Inflammatory macrophage treated with lipopolysaccharide for 1 hour (primary cell): ENCODE measurements at regions not wholly inside any gene's neighbourhood (a gene's known extent, or its start where the extent isn't known, plus 50 kb on each side); places are given as distances from the start of the nearest gene placed in this dataset.
A peak's percentile ranks its signal among the peaks of the same experiment; 100 is the strongest.

Source experiments
- DNase-seq, 2 donors: peaks; one replicate each; pipeline ENCODE4 v3.0.0-alpha.2; 2020 to 2022

DNA sequence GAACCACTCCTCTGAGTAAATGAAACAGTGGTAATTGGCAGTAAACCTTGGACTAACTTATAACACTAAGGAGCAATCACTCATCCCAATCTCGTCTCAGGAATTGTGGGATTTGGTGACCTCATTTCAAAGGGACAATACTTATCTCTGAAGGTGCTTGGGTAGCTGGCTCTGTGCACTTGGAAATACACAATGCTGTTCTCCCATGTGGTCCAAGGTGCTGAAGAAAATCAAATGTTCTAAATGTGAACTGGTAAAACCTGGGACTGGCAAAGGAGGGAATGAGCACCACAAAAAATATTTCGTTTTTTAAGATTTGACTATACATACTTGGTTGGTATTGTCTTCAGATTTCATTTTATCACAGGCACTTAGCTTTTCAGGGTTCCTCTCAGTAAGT lies 1193.0 kb downstream of the SORCS1 start:
- DNase-seq, result no peak

DNA sequence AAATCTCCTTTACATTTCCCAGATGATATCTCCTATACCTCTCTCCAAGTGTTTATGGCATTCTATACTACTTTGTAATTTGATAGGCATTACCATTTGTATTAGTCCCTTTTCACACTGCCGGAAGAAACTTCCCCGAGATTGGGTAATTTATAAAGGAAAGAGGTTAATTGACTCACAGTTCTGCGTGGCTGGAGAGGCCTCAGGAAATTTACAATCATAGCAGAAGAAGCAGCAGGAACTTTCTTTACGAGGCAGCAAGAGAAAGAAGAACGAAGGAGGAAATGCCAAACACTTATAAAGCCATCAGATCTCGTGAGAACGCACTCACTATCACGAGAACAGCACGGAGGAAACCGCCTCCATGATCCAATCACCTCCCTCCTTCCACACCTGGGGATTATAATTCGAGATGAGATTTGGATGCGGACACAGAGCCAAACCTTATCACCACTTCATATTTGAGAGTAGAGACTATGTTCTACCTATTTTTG lies 1194.6 kb downstream of the SORCS1 start:
- no peak for DNase-seq

DNA sequence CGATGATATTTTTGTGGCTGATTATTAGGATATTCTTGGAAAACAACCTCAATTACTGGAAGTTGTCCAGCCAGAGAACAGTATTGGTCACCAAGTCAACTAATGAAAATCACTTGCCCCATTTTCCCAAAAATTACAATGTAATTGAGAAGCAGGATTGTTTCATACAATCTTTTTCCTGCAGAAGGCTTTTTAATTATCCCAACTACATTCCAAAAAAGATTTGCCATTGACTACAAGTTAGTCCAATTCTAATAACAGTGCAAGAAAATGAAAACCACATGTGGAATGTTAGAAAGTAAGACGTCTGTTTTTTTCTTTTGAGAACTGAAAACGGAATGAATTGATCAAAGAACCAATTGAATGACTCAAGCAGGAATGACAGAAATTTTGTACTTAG lies 1195.8 kb downstream of the SORCS1 start:
- DNase-seq, result no peak

DNA sequence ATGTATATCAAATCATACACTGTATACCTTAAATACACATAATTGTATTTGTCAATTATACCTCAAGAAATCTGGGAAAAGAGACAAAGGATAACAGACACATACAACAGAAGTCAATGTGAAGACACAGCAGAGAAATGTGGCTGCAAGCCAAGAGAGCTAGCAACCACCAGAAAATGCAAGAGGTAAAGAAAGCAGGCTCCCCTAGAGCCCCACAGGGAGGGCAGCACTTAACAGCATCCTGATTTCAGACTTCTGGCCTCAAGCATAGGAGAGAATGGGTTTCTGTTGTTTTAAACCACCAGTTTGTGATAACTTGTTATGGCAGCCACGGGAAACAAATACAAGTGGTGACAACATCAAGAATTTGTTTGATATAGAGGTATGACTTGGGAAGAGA lies 1197.2 kb downstream of the SORCS1 start:
- no peak for DNase-seq

DNA sequence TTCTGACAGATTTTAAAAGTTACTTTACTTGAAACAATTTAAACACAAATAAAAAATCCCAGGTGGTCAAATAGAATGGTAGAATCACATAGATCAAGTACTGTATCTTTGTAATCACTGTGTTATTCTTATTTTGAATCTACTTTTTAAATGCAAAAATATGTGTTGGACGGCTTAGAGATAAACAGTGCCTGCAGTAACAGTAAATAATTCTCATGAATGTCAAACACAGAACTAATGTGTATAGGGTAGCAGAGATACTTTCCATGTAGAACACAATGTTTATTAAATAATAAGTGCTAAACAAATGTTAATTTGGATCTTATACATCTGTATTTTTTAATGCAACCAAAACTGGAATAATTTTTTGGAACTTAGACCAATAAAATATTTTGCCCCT lies 1199.4 kb downstream of the SORCS1 start:
- DNase-seq, result no peak

DNA sequence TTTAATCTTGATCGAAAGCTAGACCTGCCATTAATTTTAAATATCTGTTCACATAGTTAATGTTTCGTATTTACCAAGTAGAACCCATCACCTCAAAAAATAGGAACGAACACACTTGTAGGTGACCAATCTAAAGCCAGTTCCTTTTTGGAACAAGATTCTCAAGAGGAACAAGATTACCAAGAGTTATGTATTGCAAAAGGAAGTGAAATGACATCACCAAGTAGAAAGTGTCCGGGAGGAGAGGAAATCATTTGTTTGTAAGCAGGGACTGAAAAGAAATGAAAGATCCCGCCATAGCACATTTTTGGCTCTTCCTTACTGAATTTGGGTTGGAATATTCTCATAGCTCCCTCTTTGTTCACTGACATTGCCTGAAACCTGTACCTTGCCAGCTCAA lies 1200.5 kb downstream of the SORCS1 start:
- peak; percentile 2 to 3 for DNase-seq

DNA sequence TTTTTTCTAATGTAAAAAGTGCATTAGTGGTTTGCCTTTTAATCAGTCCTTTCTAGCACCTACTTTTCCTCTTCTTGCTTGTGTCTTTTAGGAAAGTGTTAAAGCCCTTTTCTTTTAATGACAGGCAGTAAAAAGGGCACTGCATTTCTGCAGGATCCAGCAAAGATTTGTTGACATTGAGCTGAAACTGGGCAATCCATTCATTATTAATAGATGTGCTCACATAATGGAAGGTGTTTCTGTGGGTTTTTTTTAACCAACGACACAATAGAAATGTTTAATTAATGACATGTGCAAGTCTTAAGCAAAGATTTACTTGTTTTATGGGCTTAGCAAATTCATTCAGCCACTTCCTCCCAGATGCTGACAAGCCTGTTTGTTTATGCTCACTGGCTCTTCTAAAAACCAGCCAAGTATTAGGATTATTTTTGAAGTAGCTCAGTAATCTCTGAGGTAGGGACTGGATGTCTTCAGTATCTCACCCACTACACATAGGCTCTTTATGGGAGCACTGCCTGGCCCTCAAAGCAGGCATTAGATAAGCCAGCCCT lies 1201.1 kb downstream of the SORCS1 start:
- no peak for DNase-seq

DNA sequence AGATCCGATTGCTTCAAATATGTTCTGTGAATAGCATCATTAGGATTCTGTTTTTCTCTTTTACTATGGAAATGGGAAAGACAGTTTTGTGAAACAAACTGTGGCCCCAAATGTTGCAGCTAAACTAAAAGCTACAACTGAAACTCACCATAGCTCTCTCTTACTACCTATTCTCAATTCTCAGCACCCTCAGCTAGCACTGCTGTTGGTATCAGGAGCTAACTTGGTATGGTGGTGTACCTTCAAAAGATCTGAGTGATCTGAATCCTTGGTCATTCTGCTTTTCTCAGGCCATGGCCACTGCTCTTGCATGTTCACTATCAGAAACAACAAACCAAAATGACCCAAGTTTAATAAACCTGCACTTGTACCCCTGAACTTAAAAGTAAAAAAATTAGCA lies 1208.0 kb downstream of the SORCS1 start:
- DNase-seq, result no peak

DNA sequence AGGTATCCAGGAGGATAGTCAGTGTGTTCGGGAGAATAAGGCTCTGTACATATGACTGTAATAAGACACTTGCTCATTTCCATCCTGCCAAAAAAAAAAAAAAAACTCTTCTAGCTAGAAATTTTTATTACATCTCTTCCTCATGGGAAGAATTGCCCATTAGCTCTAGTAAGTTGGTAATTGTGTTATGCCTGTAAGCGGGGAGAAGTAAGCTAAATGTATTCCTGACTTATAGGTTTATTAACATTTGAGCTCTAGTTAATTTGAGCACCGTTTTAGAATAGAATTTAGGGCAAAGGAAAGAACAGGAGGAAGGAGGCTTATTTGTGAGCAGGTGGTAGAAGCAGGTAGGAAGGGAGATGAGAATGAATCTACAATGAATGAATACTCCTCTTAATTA lies 1210.6 kb downstream of the SORCS1 start:
- DNase-seq, result no peak

DNA sequence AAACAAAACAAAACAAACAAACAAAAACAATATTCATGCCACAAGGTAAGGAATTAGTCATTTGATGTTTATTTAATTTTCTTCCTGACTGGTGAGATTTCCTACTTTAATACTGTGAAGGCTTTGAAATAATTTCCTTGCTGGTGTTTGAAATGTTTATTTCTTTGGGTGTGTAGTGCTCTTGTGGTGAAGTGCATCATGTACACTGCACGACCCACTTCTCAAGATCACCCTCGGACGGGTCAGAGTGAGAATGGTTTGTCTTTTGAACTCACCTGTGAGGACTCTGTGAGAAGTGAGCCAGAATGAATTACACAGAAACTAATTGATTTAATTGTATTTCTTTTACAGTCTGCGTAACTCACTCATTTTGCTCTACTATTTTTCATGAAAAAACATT lies 1211.5 kb downstream of the SORCS1 start:
- no peak for DNase-seq

DNA sequence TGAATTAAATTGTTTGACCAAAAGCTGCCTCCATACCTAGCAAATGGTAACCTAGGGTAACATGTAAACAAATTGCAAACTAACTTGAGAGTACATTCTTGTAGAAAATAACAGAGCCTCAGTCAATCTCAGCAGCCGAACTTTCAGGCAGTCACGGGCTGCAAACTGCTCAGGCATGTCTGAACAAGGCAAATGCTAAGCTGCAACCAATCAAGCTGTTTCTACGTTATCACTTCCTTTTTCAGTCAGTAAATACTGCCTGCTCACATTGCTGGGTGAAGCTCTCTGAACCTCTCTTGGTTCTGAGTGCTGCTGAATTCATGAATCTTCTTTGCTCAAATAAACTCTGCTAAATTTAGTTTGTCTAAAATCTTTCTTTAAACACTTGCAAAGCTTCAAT lies 1212.4 kb downstream of the SORCS1 start:
- no peak for DNase-seq

DNA sequence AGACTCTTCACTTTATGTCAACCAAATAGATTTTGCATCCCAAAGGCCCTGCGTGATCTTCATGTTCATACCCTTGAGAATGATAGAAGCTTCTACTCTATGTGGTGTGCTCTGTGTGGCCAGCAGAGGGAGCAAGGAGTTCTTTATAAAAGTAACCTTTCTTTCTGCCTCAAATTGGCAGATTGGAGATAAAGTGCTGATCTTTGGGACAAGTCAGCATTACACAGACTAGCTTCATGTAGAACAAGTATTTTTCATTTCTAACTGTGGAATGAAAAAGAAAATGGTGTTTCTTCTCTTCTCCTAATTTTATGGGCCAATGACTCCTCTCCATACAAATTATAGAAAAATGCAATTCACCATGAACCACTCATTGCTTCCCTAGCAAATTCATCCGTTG lies 1214.1 kb downstream of the SORCS1 start:
- peak; percentile 3 to 40 for DNase-seq

DNA sequence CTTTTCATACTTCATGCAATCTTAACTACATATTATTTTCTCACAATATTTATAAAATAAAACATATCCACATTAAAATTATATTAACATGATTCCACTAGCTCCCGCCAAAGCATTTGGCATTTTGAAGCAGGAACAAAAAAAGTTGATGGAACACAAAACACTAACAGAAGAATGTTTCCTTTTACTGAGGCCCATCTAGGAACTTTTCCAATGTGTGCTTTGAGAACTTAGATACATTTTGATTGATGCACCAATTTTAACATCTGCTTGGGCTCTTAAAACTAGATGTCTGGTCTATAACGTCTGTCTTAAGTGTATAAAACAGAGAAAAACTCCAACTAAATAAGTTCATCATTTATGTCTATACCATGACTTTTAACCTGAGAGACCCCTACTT lies 1214.8 kb downstream of the SORCS1 start:
- no peak for DNase-seq

DNA sequence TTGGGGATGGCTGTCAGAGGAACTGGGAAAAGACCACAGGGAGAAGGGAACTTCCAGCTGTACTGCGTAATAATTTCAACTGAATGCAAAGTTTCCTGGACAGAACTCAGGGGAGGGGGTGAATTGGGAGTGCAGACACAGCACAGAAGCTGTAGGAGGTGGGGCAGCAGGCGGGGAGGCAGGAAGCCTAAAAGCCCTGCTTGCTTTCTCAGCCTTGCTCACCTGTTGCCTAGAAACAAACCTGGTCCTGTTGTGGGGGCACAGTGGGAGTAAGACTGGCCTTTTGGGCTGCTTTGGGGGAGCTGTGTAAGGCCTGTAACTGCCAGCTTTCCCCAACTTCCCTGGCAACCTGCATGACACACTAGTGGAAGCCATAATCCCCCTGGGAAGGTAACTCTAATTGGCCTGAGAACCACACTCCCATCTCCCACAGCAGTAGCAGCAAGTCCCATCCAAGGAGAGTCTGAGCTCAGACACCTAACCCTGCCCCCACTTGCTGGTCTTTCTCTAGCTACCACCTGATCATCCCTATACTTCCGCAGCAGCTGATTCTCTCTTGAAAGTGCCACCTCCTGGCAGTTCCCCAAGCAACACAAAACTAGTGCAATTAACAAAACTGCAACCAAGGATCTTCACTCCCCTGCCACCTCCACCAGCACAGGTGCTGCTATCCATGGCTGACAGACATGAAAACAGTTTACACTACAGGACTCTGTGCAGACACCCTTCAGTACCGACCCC lies 1239.3 kb downstream of the SORCS1 start:
- no peak for DNase-seq

DNA sequence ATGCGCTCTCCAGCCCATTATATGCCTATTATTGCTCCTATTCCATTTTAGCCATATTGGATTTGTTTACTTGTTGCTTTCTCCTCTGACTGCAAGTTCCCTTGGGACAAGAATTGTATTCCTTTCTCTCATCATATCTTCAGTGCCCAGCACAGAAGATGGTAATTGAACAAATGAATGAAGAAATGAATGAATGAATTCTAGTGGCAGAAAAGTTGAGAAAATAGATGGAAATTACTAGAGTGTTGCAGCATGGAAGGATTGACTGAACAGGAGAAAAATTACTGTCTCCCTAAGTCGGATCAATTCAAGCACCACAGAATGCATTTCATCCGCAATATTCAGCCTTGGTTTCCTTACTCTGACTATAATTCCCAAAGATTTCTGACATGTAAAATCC lies 1243.2 kb downstream of the SORCS1 start:
- no peak for DNase-seq

DNA sequence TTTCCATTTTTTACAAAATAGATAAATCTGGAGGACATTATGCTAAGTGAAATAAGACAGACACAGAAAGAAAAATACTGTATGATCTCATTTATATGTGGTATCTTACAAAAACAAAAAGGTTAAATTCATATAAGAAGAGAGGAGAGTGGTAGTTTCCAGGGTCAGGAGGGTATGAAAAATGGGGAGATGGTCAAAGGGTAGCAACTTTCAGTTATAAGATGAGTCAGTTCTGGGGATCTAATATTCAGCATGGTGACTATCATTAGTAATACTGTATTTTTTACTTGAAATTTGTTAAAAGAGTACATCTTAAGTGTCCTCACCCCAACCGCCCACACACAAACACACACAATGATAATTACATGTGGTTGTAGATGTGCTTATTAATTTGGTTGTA lies 1250.1 kb downstream of the SORCS1 start:
- DNase-seq, result no peak

DNA sequence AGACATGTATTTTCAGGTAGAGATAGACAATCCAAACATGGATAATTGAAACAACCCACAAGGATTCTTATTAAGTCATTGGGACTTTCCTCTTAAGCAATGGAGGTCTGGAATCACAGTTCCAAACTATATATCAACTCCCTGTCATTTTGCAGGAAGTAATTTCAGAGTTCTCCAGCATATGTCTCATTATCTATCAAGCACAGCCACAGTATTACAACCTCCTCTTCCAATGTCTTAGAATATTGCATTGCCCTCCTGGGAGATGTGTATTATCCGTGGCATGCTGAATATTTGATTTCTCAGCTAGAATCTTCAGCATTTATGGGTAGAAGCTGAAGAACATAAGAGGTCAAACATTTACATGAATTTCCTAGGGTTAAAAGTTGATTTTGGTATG lies 1255.8 kb downstream of the SORCS1 start:
- DNase-seq, result no peak

DNA sequence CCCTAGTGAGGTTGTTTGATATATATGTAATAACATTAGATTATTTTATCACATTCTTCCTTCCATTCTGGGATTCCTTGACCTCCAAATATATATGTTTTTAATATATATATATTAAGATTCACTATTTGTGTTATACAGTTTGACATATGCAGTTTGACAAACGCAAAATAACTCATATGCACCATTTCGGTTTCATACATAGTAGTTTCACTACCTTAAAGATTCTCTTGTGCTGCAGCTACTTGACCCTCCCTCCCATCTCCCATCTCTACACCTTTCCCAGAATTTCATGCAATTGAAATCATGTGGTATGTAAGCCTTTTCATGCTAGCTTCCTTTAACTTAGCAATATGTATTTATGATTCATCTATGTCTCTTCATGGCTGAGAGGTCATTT lies 1244.4 kb downstream of the SORCS3 start:
- DNase-seq, result no peak

DNA sequence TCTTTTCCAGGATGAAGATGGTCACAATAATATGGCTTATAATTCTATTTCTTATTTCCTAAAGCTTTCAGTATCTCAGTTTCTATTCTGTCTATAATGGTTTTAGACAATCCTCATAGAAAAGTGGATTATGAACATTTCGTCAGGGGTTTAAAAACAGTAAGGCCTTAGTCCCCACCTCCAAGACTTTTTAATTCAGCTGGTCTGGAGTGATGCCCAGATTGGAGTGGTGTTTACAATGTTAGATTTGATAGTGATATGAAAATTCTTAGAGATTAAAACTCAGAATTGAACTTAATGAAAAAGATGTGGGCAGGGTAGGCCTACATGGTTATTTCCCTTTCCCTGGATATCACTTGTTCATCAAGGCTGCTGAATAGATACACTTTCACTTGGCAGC lies 1238.3 kb downstream of the SORCS3 start:
- DNase-seq, result no peak

DNA sequence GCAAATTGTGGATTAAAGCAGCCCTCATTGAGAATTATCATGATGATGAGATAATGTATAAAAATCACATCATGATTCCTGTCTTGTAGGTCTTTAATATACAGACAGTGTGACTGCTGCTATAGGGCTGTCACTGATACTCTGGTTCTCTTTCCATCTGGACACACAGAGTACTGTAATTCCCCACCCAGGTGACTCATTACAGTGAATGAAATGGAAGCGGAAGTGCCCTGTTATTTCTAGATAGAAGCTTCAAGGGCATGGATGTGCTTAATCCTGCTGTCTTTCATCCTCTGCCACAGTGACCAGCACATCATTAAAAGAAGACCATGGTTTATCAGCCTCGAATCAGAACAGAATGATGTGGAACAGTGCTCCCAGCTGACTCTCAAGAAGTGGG lies 1234.0 kb downstream of the SORCS3 start:
- DNase-seq, result no peak

DNA sequence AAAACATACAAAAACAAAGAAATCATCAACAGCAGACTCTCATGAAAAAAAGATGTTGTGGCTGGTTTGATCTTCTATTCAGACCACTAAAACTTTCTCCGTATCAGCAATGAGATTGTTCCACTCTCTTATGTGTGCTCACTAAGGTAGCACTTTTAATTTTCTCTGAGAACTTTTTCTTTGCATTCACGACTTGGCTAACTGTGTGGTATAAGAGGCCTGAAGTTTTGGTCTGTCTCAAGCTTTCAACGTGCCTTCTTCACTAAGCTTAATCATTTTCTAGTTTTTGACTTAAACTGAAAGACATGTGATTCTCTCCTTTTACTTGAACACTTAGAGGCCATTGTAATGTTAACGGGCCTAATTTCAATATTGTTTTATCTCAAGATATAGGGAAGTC lies 1231.6 kb downstream of the SORCS3 start:
- no peak for DNase-seq

DNA sequence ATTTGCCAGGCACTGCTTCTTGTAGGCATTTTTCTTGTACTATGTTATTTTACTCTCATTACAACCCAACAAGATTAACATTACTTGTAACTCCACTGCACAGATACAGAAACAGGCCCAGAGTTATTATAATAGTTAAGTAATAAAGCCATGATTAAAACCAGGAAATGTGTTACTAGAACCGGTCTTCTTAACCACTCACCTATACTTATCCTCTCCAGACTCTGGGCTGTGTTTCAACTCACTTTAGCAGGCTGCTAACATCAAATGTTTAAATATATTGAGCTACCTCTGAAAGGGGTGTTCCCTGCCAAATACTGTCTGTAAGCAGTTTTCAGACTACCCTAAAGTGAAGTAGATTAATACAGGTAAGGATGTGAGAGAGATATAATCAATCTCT lies 1227.8 kb downstream of the SORCS3 start:
- no peak for DNase-seq

DNA sequence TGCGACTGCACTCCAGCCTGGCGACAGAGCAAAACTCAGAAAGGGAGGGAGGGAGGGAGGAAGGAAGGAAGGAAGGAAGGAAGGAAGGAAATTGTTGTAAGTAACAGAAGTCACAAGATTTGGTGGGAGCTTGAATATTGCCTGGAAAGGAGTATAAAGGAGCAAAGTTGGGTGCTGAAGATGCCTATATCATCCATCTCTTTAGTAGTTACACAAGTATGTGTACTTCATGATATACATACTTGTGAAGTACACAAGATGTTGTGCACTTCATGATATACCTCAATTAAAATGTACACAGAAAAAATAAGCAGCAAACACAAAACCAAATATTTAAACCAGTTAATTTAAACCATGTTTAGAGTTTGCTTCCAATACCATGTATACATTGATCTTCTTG lies 1223.8 kb downstream of the SORCS3 start:
- DNase-seq, result no peak

DNA sequence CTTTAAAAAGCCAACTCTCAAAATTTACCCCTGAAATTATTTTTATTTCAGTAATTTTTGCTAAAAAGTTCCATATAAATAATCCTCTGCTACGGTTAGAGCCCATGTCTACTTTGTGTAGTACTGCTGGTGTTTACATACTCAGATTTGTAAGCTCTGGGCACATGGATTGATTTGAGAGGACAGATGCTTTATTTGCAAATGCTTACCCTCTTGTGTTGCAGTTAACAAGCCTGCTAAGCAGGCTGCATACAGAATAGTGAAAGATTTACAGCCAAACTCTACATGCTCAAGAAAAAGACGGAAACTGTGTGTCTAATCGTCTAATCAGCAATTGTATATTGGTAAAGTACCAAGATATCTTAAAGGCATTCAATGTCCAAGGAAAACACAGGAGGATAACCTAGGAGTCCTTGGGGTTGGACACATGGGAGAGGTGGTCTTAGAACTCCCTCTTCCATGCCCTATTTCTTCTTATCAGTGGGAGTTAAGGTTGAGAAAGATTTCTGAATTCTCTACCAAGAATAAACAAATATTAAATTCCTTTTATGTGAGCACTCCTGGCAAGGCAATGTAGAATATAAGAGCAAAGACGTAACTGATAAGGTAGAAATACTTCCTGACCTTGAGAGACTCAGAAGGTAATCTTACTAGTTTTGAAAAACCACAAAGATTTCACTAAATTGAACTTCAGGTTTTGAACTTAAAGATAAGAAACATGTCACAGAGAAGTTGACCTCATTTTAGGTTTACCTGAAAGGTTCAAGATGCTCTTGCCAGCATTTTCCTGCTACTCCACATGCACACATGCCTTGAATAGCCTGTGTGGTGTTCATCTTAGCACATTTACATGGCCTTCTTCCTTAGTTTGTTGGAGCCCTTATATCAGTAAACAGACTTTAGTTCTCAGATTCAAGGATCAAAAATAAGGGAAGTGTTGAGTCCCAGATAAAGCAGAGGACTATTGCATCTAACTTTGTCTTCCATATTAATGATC lies 1216.5 kb downstream of the SORCS3 start:
- no peak for DNase-seq
